ENCODE measurements at regions not wholly inside any gene's neighbourhood (a gene's known extent, or its start where the extent isn't known, plus 50 kb on each side); places are given as distances from the start of the nearest gene placed in this dataset.

DNA sequence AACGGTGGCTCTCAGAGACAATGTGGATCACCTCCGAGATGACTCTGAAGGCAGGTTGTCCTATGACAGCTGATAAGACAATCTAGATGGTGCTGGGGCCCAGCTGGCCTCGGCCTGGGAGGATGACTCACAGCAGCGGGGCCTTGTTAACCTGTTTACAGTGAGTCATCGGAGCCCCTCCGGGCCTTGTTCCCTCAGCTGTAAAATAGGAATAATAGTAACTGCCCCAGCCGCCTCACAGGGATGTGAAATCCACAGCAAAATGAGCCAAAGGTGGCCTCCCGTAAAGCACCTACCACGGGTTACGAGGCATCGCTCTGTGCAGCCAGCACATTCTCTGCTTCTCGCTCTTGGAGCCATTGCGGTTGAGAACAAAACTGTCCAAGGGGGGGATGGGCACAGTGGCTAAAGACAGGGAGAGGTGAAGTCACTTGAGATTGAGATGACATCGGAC is 88.6 kb upstream of the RASGRF1 start (continued):
- TF ChIP-seq ZBTB8A (IDR thresholded peaks at IDR 0.05; ENCODE audit: partially characterized antibody) = no peak
- no peak for TF ChIP-seq SAFB2 (IDR thresholded peaks at IDR 0.05; ENCODE audit: borderline replicate concordance, low read depth, low read length, severe bottlenecking)
- TF ChIP-seq, protein P1, sequence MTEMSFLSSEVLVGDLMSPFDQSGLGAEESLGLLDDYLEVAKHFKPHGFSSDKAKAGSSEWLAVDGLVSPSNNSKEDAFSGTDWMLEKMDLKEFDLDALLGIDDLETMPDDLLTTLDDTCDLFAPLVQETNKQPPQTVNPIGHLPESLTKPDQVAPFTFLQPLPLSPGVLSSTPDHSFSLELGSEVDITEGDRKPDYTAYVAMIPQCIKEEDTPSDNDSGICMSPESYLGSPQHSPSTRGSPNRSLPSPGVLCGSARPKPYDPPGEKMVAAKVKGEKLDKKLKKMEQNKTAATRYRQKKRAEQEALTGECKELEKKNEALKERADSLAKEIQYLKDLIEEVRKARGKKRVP (CRISPR knock-in tag; IDR thresholded peaks at IDR 0.05) = no peak
- no peak for TF ChIP-seq ZNF830 (CRISPR knock-in tag; IDR thresholded peaks at IDR 0.05)
- TF ChIP-seq, protein P2, sequence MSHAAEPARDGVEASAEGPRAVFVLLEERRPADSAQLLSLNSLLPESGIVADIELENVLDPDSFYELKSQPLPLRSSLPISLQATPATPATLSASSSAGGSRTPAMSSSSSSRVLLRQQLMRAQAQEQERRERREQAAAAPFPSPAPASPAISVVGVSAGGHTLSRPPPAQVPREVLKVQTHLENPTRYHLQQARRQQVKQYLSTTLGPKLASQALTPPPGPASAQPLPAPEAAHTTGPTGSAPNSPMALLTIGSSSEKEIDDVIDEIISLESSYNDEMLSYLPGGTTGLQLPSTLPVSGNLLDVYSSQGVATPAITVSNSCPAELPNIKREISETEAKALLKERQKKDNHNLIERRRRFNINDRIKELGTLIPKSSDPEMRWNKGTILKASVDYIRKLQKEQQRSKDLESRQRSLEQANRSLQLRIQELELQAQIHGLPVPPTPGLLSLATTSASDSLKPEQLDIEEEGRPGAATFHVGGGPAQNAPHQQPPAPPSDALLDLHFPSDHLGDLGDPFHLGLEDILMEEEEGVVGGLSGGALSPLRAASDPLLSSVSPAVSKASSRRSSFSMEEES (CRISPR knock-in tag; IDR thresholded peaks at IDR 0.05) = no peak
- TF ChIP-seq NR2C1 (IDR thresholded peaks at IDR 0.05) = no peak
- no peak for TF ChIP-seq NR2C1 (tag; IDR thresholded peaks at IDR 0.05)
- TF ChIP-seq MTA3 (IDR thresholded peaks at IDR 0.05; ENCODE audit: borderline replicate concordance) = 0 out of 2 replicates have a peak, but pooled peaks have one; percentile 37
- no peak for TF ChIP-seq KDM2B (CRISPR knock-in tag; IDR thresholded peaks at IDR 0.05)
- TF ChIP-seq RBBP5 (IDR thresholded peaks at IDR 0.05; ENCODE audit: borderline replicate concordance, insufficient read depth, low read length, poor library complexity, severe bottlenecking) = peak; percentile 47
- TF ChIP-seq NCOA2 (IDR thresholded peaks at IDR 0.05; ENCODE audit: partially characterized antibody in 2 of 2) = no peak
- no peak for TF ChIP-seq RAD51 (IDR thresholded peaks at IDR 0.05; ENCODE audit: borderline replicate concordance, low read depth)
- no peak for TF ChIP-seq HNRNPK (IDR thresholded peaks at IDR 0.05; ENCODE audit: low read depth, low read length, poor library complexity, severe bottlenecking)
- TF ChIP-seq CBFA2T3 (IDR thresholded peaks at IDR 0.05) = peak; percentile 83
- TF ChIP-seq, protein P3, sequence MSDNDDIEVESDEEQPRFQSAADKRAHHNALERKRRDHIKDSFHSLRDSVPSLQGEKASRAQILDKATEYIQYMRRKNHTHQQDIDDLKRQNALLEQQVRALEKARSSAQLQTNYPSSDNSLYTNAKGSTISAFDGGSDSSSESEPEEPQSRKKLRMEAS (CRISPR knock-in tag; IDR thresholded peaks at IDR 0.05) = peak; percentile 17; the same call in 1 of the 2 replicates
- TF ChIP-seq, protein P4, sequence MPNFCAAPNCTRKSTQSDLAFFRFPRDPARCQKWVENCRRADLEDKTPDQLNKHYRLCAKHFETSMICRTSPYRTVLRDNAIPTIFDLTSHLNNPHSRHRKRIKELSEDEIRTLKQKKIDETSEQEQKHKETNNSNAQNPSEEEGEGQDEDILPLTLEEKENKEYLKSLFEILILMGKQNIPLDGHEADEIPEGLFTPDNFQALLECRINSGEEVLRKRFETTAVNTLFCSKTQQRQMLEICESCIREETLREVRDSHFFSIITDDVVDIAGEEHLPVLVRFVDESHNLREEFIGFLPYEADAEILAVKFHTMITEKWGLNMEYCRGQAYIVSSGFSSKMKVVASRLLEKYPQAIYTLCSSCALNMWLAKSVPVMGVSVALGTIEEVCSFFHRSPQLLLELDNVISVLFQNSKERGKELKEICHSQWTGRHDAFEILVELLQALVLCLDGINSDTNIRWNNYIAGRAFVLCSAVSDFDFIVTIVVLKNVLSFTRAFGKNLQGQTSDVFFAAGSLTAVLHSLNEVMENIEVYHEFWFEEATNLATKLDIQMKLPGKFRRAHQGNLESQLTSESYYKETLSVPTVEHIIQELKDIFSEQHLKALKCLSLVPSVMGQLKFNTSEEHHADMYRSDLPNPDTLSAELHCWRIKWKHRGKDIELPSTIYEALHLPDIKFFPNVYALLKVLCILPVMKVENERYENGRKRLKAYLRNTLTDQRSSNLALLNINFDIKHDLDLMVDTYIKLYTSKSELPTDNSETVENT (CRISPR knock-in tag; IDR thresholded peaks at IDR 0.05) = no peak
- TF ChIP-seq, protein P5, sequence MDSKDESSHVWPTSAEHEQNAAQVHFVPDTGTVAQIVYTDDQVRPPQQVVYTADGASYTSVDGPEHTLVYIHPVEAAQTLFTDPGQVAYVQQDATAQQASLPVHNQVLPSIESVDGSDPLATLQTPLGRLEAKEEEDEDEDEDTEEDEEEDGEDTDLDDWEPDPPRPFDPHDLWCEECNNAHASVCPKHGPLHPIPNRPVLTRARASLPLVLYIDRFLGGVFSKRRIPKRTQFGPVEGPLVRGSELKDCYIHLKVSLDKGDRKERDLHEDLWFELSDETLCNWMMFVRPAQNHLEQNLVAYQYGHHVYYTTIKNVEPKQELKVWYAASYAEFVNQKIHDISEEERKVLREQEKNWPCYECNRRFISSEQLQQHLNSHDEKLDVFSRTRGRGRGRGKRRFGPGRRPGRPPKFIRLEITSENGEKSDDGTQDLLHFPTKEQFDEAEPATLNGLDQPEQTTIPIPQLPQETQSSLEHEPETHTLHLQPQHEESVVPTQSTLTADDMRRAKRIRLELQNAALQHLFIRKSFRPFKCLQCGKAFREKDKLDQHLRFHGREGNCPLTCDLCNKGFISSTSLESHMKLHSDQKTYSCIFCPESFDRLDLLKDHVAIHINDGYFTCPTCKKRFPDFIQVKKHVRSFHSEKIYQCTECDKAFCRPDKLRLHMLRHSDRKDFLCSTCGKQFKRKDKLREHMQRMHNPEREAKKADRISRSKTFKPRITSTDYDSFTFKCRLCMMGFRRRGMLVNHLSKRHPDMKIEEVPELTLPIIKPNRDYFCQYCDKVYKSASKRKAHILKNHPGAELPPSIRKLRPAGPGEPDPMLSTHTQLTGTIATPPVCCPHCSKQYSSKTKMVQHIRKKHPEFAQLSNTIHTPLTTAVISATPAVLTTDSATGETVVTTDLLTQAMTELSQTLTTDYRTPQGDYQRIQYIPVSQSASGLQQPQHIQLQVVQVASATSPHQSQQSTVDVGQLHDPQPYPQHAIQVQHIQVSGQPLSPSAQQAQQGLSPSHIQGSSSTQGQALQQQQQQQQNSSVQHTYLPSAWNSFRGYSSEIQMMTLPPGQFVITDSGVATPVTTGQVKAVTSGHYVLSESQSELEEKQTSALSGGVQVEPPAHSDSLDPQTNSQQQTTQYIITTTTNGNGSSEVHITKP (IDR thresholded peaks at IDR 0.05; ENCODE audit: partially characterized antibody) = no peak
- no peak for TF ChIP-seq ZNF561 (CRISPR knock-in tag; conservative IDR thresholded peaks at IDR 0.05)
- peak; percentile 46; the same call in 1 of the 2 replicates for TF ChIP-seq ADNP (tag; IDR thresholded peaks at IDR 0.05)
- no peak for TF ChIP-seq KLF10 (CRISPR knock-in tag; IDR thresholded peaks at IDR 0.05)
- no peak for TF ChIP-seq MAFK (IDR thresholded peaks at IDR 0.05; ENCODE audit: low read length)
